NCI-H2081 (cell line): ENCODE measurements at regions not wholly inside any gene's neighbourhood (a gene's known extent, or its start where the extent isn't known, plus 50 kb on each side); places are given as distances from the start of the nearest gene placed in this dataset.
"Not testable (repeated sequence)": the region's sequence is repeated elsewhere in the genome, so short reads cannot be mapped to it uniquely, and the experiment has no call there.

Experiments
- DNase-seq, 2 experiments: peaks; one replicate each; lab custom pipeline; 2025; lab: John Stamatoyannopoulos, UW

DNA sequence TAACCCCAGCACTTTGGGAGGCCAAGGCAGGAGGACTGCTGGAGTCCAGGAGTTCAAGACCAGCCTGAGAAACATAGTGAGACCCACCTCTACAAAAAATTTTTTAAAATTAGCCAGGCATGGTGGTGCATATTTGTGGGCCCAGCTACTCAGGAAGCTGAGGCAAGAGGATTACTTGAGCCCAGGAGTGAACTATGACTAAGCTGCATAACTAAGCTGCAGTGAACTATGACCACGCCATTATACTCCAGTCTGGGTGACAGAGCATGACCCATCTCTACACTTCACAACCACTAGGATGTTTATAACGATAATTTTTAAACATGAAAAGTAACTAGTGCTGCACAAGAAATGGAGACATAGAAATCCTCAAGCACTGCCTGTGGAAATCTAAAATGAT lies 352.7 kb upstream of the SGCG start:
- DNase-seq: no peak

DNA sequence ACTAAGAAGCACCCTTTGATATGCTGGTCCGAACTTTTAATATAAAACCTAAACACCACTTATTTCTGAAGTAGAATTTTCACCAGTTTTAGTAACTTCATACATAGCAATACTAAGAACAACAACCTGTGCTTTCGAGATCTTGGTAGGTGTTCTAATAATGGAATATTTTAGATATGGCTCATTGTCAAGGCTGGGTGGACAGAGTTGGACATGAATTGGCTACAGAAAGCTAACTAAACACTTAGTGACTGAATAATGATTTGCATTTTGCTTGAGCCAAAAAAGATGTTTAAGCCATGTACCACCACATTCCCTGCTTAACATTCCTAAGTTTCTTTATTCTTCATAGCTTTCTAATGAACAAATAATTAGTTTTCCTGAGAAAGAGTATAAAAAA lies 344.3 kb upstream of the SGCG start:
- DNase-seq: no peak

DNA sequence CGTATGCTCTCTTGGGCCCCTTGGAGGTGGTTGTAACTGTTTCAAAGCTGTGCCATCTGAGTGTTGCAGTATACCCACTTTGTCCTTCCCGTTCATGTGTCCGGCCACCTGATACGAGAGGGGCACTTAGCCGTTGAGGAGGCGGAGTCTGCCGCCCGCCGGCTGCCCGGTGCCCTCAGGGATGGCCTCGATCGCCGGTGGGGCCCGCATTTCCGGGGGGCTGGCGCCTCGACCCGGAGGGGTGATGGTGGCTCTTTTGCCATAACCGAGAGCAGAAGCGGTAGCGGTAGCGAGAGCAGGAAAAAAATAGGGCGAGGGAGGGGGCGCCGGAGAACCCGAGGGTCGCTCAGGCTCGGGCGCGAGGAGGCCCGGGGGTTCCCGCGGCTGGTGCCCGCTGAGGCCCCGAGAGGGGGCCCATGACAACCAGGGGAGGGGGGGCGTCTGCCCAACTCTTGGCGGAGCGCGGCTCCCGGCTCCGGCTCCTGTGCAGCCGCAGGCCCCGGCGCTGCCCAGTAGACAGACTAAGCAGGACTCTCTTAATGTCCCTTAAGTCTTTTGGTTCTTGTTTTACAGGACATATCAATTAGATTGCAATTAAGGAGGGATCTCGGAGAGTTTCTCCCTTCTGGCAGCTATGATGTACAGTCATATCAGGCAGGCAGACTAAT lies 342.7 kb upstream of the SGCG start:
- no peak for DNase-seq

DNA sequence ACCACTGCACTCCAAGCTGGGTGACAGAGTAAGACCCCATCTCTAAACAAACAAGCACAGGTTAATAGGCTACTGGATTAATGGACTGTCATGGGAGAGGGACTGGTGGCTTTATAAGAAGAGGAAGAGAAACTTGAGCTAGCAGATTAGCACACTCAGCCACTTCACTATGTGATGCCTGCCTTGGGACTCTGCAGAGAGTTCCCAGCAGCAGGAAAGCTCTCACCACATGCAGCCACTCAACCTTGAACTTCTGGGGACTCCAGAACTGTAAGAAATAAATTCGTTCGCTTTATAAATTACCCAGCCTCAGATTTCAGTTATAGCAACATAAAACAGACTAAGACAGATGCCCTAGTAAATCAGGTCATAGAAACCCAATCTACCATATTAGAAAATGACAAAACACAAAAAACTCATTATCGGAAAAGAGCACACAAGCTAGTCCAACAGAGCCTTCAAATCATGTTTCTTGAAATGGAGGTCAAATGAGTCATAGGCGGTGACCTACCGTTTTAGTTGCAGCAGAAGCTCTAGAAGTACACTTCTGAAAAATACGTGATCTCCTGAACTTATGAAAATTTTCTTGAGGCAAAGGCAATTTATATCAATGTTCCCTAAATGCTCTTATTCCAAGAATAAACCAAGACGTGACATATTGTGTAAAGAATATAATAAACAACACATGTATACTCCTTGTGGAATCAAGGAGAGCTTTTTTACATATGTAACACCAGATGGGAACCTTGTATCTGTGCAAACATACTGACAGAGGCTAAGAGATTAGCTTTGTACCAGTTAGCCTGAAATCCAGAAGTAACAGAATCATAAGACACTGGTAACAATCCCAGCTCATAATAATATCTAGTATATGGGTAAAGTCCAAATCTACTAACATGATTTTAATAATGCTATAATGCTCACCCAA lies 340.9 kb upstream of the SGCG start:
- no peak for DNase-seq

DNA sequence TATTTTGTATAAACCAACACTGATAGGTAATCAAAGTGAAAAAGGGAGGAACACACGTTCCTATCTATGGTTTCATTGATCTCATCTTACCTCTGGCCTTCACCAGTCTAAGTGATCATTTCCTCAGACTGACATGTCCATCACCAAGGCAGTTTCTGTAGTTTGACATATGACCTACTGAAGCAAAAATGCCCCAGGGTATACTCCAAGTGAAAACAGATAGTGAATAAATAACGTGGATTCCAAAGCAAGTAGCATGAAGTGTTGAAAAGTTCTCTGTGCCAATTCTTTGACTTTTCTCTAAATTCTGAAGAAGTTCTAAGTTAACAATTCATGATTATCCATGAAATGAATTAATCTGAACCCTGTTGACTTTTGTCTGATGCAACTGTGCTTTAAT lies 334.2 kb upstream of the SGCG start:
- DNase-seq: no peak

DNA sequence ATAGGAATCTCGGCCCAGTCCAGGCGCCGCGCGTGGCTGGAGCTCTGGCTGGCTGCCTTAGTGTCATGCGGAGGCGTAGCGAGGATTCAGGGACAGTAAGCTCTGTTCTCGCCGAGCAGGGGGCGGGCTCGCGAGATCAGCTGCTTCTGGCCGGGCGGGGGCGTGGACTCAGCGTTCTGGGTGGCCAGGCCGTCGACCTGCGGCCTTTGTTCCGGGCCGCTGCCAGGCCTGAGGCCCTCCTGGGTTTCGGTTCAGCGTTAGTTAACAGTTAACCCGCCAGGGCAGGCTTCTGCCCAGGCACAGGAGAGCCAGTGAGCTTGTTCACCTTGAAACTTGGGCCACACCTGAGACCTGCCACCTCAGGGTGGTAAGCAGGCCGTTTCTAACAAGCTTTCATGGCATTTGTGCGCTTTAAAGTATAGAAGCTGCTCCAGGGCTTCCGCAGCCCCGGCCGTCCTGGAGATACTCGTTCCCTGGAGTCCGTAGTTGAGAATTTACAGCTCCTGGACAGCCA lies 332.2 kb upstream of the SGCG start:
- no peak for DNase-seq

DNA sequence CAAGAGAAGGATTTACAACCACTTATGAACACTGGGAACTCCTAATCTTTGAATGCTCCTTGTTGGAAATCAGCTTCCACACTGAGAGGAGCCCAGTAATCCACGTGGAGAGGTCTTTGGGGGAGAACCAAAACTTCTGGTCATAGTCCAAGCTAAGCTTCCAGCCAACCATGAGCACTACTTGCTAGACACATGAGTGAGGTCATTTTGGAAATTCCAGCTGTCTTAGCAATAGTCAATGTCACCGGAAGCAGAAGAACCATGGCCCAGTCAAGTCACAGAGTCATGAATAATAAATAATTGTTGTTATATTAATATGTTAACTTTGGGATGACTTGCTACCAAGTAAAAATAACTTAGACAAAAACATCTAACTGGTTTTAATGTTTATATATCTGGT lies 324.9 kb upstream of the SGCG start:
- DNase-seq: no peak

DNA sequence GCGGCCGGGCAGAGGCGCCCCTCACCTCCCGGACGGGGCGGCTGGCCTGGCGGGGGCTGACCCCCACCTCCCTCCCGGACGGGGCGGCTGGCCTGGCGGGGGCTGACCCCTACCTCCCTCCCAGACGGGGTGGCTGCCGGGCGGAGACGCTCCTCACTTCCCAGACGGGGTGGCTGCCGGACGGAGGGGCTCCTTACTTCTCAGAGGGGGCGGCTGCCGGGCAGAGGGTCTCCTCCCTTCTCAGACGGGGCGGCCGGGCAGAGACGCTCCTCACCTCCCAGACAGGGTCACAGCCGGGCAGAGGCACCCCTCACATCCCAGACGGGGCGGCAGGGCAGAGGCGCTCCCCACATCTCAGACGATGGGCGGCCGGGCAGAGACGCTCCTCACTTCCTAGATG lies 321.8 kb upstream of the SGCG start:
- DNase-seq: not testable (repeated sequence)

DNA sequence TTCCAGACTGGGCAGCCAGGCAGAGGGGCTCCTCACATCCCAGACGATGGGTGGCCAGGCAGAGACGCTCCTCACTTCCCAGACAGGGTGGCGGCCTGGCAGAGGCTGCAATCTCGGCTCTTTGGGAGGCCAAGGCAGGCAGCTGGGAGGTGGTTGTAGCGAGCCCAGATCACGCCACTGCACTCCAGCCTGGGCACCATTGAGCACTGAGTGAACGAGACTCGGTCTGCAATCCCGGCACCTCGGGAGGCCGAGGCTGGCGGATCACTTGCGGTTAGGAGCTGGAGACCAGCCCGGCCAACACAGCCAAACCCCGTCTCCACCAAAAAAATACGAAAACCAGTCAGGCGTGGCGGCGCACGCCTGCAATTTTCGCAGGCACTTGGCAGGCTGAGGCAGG lies 321.4 kb upstream of the SGCG start:
- not testable (repeated sequence) for DNase-seq

DNA sequence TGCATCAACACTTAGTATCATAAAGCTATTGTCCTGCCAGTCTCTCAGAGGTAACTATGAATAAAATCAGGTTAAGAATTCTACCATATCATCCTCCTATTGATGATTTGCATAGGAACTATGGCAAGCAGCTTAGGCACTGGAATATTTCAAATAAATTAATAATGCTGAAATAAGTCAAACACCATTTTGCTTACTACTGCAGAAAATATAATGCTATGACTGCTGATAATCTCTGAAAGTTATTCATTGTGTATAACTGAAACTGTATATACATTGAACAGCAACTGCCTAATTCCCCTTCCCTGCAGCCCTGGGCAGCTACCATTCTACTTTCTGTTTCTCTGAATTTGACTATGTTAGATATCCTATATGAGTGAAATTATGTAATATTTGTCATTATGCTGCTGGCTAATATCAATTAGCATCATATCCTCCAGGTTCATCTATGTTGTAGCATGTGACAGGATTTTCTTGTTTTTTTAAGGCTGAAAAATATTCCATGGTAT lies 318.8 kb upstream of the SGCG start:
- DNase-seq: no peak

DNA sequence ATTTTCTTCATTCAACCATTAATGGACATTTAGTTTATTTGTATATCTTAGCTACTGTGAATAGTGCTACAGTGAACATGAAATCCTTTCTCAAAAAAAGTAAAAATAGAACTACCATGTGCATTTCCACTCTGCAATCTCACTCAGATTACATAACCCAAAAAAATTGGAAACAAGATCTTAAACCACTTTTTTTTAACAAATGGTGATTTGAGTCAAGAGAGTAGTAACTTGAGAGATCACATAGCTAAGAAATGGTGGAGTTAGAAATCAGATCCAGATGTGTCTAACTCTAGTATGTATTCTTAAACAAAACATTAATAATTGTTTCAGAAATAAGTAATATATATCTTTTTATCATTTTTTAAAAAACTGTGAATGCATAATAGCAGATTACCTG lies 318.3 kb upstream of the SGCG start:
- DNase-seq: no peak

DNA sequence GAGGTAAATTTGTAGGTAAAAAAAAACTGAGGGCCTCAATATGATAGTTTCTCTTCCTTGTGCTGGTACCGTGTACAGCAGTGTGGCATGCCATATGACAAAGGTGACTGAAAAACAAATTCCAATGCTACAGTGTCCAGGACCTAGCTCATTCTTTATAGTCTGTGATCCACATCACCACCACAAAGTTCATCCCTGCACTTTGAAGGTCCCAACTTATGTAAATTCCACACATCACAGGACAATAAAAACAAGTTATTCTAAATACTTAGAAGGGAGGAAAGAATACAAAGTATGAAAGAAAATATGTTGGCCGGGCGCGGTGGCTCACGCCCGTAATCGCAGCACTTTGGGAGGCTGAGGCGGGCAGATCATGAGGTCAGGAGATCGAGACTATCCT lies 314.6 kb upstream of the SGCG start:
- no peak for DNase-seq

DNA sequence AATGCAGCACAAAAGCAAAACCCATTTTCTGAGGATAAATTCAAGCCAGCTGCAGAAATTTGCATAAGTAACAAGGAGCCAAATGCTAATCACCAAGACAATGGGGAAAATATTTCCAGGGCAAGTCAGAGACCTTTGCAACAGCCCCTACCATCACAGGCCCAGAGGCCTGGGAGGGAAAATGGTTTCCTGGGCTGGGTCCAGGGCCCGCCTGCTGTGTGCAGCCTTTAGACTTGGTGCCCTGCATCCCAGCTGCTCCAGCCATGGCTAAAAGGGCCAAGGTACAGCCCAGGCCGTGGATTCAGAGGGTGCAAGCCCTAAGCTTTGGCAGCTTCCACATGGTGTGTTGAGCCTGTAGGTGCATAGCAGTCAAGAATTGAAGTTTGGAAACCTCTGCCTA lies 309.5 kb upstream of the SGCG start:
- DNase-seq: no peak

DNA sequence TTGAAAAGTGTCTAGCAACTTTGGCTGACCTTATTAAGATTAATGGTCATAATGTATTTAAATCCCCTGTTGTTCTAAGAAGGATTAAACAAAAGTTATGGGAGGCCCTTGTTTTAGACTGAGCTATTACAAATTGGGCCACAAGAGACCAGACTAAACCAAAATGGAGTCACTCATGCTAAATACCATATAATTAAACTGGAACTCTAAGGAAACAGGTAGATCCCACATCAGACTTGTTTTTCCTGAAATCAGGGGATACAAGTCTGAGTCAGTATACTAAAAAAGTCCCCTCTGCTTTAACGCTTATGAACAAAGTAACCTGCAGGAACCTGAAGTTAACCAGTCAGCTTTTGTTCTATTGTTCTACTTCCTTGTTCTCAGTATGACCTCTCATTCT lies 305.9 kb upstream of the SGCG start:
- DNase-seq: no peak

DNA sequence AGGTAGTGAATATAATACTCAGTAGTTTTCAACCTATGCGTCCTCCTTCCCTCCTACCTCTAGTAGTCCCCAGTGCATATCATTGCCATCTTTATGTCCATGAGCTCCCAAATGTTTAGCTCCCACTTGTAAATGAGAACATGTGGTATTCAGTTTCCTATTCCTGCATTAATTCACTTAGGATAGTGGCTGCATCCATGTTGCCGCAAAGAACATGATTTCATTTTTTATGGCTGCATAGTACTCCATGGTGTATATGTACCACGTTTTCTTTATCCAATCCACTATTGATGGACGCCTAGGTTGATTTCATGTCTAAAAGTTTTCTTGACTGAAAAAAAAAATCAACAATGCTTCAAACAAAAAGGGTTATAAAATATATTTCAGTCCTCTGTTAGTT lies 303.4 kb upstream of the SGCG start:
- DNase-seq: no peak

DNA sequence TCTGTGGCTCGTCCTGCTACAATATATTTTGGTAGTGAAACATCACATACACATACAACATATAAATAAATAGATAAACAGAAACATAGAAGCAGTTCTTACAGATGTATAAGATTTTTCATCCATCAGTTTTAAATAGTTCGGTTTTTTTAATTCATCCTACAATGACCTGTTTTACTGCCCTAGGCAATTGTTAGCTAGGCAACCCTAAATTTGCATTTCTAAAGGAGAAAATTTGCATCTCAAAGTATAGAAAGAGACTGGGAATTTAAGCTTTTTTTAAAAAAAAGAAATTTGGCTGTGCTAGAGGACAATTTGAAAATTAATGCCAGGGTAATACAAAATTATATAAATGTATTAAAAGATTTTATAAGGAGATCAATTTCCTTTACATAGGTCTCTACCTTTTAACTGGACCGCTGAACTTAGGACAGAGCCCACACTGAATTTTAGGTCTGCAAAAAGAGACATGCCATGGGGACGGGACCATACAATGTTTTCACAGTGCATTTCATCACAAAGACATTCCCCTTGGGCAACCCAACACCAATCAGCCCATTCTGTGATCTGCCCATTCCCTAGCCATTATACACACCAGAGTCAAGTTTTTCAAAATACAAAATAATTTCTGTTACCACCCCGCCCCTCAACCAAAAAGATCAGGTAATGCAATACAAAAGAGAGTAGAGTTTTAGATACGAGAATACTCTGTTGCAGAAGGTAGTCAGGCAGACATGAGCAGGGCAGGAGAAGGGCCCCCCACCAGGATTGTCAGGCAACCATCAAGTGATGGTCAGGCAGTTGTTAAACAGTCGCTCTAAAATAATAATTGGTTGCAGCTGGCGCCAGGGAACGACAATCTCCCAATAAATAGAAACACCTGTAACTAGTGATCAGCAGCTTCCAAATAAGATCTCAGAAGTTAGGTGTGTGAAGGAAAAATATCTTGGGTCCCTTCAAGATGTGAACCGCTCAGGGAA lies 299.7 kb upstream of the SGCG start:
- DNase-seq: no peak

DNA sequence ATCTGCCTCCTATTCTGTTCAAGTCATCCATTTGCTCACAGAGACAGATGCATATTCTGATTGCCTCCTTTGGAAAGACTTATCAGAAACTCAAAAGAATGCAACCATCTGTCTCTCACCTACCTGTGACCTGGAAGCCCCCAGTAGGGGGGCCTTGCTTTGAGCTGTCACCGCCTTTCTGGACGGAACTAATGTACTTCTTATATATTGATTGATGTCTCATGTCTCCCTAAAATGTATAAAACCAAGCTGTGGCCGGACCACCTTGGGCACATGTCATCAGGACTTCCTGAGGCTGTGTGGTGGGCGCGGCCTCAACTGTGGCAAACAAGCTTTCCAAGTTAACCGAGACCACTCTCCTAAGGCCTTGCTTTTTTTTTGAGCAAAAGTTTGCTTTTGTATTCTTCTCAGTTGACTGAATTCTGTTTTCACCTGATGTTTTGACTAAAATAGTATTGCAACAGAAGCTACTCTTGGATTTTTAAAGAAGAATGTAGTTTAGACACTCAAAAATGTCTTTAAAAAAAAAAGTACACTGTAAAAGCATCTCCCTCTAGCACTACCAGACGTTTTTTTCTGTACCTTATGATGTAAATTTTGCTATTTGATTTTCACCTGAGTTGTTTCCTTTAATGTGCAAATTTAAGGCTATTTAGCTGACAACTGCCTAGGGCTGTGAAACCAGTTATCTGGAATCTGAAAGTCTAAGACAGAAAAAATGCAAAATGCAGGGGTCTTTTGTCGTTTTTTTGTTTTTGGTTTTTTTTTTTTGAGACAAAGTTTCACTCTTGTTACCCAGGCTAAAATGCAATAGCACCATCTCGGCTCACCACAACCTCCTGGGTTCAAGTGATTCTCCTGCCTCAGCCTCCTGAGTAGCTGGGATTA lies 298.8 kb upstream of the SGCG start:
- DNase-seq: not testable (repeated sequence)

DNA sequence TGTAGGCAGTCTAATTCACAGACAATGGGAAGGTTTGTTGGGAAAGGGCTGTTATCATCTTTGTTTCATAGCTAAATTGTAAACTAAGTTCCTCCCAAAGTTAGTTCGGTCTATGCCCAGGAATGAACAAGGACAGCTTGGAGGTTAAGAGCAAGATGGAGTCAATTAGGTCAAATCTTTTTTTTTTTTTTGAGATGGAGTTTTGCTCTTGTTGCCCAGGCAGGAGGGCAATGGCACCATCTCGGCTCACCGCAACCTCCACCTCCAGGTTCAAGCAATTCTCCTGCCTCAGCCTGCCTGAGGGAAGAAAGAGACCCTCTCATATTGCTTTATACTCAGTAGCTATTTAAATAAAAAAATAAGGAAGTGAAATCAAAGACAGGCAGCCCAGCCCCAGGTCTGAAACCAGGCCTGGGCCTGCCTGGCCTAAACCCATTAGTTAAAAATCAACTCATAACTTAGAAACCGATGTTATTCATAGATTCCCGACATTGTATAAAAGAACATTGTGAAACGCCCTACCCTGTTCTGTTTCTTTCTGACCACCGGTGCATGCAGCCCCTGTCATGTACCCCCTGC lies 297.4 kb upstream of the SGCG start:
- DNase-seq: no peak

DNA sequence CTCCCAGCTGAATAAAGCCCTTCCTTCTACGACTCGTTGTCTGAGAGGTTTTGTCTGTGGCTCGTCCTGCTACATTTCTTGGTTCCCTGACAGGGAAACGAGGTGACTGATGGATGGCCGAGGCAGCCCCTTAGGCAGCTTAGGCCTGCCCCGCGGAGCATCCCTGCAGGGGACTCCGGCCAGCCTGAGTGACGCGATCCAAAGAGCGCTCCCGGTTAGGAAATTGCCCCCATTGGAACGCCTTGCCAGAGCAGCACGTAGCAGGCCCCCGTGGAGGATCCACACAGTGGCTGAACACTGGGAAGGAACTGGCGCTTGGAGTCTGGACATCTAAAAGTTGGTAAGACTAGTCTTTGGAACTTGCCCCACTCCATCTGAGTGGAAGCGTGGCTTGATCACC lies 296.8 kb upstream of the SGCG start:
- no peak for DNase-seq

DNA sequence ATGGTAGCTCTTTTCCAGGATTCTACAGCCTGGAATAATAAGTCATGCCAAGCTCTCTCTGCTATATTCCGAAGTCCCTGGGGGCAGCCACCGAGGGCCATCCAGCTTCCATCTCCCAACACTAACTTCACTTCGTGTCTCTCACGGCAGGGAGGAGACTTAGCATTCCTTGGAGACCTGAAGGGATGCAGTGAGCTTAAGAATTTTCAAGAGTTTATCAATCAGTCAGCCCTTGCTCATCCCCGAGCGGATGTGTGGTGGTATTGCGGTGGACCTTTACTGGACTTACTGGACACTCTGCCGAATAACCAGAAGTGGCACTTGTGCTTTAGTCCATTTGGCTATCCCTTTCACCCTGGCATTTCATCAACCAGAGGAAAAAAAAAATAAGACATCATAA lies 294.7 kb upstream of the SGCG start:
- DNase-seq: not testable (repeated sequence)

DNA sequence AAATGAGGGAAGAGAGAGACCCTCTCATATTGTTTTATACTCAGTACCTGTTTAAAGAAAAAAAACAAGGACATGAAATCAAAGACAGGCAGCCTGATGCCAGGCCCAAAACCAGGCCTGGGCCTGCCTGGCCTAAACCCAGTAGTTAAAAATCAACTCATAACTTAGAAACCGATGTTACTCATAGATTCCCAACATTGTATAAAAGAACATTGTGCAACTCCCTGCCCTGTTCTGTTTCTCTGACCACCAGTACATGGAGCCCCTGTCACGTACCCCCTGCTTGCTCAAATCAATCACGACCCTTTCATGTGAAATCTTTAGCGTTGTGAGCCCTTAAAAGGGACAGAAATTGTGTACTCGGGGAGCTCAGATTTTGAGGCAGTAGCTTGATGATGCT lies 291.4 kb upstream of the SGCG start:
- DNase-seq: not testable (repeated sequence)
